ENCODE measurements at regions not wholly inside any gene's neighbourhood (a gene's known extent, or its start where the extent isn't known, plus 50 kb on each side); places are given as distances from the start of the nearest gene placed in this dataset.
"Not testable (repeated sequence)": the region's sequence is repeated elsewhere in the genome, so short reads cannot be mapped to it uniquely, and the experiment has no call there.

DNA sequence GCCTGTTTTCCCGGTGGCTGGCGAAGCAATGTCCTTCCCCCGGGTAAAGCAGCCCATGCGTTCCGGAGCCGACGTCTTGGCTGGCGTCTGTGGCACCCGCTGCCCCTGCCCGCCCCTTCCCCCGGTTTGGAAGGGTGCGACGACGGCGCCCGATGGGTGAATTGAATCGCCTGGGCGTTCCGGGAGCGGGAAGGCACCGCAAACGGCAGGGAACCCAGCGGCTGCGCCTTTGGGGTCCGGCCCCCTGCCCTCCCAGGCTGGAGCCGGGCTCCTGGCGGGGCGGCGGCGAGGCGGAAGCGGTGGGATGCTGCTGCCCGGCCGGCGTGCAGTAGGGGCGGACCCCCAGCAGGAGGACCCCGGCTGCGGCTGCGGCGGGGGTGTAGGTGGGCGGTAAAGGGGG is 123.6 kb upstream of the RHOU start:
- not testable (repeated sequence) for DNase-seq (ENCODE audit: low spot score)

GRCh38 chr1:228622002-228622716 is 113.1 kb upstream of the RHOU start:
- DNase-seq (ENCODE audit: low spot score): peak; percentile 48

DNA sequence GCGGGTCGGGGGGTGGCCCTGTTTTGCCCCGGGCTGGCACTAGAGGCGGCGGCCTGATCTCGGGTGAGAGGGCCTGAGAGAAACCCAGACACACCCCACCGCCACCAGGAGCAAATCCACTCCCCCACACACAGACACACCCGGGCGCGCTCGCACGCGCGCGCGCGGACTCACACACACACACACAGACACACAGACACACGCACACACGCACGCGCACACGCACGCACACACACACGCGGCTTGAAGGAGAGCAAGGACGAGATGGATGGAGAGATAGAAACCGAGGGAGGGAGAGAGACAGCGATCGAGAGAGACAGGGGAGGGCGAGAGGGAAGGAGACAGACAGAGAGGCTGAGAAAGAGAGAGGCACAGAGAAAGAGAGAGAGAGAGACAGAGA is 108.8 kb upstream of the RHOU start:
- not testable (repeated sequence) for DNase-seq (ENCODE audit: low spot score)

DNA sequence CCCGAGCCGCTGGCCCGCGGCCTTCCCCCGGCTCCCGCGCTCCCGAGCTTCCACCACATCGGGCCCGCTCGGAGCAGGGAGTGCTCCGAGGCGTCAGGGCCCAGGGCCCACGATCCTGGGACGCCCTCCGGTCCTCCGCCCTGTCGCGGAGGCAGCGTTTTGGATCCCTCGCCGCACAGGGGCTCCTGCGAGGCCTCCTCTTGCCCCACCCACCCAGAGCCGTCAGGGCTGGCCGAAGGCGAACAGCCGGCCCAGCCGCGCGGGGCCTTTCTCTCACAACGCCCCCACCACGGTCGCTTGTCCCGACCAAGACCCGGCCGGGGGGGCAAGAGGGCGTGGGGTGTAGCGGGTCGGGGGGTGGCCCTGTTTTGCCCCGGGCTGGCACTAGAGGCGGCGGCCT is 102.4 kb upstream of the RHOU start:
- not testable (repeated sequence) for DNase-seq (ENCODE audit: low spot score)

DNA sequence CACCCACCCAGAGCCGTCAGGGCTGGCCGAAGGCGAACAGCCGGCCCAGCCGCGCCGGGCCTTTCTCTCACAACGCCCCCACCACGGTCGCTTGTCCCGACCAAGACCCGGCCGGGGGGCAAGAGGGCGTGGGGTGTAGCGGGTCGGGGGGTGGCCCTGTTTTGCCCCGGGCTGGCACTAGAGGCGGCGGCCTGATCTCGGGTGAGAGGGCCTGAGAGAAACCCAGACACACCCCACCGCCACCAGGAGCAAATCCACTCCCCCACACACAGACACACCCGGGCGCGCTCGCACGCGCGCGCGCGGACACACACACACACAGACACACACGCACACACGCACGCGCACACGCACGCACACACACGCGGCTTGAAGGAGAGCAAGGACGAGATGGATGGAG is 100.0 kb upstream of the RHOU start:
- DNase-seq (ENCODE audit: low spot score): peak; percentile 53

DNA sequence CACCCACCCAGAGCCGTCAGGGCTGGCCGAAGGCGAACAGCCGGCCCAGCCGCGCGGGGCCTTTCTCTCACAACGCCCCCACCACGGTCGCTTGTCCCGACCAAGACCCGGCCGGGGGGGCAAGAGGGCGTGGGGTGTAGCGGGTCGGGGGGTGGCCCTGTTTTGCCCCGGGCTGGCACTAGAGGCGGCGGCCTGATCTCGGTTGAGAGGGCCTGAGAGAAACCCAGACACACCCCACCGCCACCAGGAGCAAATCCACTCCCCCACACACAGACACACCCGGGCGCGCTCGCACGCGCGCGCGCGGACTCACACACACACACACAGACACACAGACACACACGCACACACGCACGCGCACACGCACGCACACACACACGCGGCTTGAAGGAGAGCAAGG is 97.8 kb upstream of the RHOU start:
- peak; percentile 30 for DNase-seq (ENCODE audit: low spot score)

- peak; percentile 34 for DNase-seq (ENCODE audit: low spot score)
These were observed 88.4 kb upstream of the RHOU start for GRCh38 chr1:228646717-228647522.

DNA sequence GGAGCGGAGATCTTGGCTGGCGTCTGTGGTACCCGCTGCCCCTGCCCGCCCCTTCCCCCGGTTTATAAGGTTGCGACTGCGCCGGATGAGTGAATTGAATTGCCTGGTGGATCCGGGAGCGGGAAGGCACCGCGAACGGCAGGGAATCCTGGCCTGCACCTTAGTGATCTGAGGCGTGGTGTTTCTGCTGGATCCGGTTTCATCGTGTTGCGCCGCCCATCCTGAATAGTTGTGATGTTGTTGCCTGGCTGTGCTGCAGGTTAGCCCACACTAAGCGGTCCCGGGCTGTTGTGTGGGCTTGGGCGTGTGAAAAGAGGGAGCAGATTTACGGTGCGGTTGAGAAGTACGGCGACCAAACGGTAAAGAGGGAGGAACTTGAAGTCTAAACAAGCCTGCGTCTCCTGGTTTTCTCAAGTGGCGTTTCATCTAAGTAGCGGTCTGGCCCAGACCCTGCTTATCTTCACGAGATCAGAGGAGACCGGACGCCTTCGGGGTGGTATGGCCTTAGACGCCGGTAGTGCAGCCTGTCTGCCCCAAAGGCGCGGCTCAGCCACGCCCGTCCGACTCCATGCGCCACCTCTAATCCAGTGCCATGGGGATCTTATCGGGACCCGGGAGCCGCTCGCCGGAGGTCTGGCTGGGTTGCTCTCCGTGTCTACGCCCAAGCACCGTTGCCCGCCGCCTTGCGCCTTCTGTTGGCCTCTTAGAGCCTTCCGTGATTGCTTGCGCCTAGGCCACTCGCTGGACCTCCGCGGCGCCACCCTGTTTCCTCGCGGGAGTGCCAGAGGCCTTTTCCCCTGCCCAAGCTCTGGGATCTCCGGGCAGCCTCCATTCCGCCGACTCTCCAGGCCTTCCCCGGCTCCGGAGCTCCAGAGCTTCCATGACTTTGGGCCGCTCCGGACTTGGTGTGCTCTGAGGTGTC is 87.5 kb upstream of the RHOU start:
- DNase-seq (ENCODE audit: low spot score): peak; percentile 2

- DNase-seq (ENCODE audit: low spot score): no peak
These were observed 86.5 kb upstream of the RHOU start for GRCh38 chr1:228648647-228649383.

GRCh38 chr1:228650141-228650540 is 85.1 kb upstream of the RHOU start:
- no peak for DNase-seq (ENCODE audit: low spot score)

DNA sequence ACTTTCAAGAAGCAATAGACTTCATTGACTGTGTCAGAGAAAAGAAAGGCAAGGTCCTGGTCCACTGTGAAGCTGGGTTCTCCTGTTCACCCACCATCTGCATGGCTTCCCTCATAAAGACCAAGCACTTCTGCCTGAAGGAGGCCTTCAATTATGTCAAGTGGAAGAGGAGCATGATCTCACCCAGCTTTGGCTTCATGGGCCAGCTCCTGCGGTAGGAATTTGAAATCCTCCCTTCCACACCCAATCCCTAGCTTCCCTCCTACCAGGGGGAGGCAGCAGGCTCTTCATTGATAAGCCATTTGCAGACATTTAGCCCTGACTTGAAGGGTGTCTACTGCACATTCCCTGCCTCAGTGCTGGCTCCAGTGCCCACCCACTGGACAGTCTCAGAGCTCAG is 84.3 kb upstream of the RHOU start:
- DNase-seq (ENCODE audit: low spot score): no peak

DNA sequence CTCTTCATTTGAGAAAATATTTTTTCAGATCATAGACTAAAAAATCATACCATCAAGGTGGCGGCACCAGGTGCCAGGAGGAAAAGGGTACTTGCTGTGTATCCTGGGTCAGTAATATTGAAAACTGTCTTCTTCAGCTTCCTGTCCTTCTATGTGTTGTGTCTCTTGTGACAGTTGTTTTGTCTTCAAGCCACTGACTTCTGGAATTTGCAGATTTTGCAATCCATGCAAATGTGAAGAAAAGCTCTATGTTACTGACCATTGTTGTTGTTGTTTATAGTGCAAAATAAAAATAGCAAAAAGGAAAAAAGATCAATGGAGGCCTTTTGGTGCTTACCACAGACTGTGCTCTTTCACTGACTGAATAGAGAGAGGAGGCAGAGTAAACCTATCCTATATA is 83.2 kb upstream of the RHOU start:
- no peak for DNase-seq (ENCODE audit: low spot score)

- DNase-seq (ENCODE audit: low spot score): not testable (repeated sequence)
These were observed 82.2 kb upstream of the RHOU start for GRCh38 chr1:228653057-228653456.

- no peak for DNase-seq (ENCODE audit: low spot score)
These were observed 81.5 kb upstream of the RHOU start for GRCh38 chr1:228653748-228654147.

- no peak for DNase-seq (ENCODE audit: low spot score)
These were observed 79.4 kb upstream of the RHOU start for GRCh38 chr1:228655796-228656394.

DNA sequence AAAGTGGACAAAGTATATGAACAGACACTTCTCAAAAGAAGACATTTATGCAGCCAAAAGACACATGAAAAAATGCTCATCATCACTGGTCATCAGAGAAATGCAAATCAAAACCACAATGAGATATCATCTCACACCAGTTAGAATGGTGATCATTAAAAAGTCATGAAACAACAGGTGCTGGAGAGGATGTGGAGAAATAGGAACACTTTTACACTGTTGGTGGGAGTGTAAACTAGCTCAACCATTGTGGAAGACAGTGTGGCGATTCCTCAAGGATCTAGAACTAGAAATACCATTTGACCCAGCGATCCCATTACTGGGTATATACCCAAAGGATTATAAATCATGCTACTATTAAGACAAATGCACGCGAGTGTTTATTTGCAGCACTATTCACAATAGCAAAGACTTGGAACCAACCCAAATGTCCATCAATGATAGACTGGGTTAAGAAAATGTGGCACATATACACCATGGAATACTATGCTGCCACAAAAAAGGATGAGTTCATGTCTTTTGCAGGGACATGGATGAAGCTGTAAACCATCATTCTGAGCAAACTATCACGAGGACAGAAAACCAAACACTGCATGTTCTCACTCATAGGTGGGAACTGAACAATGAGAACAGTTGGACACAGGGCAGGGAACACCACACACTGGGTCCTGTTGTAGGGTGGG is 73.1 kb upstream of the RHOU start:
- not testable (repeated sequence) for DNase-seq (ENCODE audit: low spot score)

- peak; percentile 80 for DNase-seq (ENCODE audit: low spot score)
These were observed 70.8 kb upstream of the RHOU start for GRCh38 chr1:228664399-228664914.

DNA sequence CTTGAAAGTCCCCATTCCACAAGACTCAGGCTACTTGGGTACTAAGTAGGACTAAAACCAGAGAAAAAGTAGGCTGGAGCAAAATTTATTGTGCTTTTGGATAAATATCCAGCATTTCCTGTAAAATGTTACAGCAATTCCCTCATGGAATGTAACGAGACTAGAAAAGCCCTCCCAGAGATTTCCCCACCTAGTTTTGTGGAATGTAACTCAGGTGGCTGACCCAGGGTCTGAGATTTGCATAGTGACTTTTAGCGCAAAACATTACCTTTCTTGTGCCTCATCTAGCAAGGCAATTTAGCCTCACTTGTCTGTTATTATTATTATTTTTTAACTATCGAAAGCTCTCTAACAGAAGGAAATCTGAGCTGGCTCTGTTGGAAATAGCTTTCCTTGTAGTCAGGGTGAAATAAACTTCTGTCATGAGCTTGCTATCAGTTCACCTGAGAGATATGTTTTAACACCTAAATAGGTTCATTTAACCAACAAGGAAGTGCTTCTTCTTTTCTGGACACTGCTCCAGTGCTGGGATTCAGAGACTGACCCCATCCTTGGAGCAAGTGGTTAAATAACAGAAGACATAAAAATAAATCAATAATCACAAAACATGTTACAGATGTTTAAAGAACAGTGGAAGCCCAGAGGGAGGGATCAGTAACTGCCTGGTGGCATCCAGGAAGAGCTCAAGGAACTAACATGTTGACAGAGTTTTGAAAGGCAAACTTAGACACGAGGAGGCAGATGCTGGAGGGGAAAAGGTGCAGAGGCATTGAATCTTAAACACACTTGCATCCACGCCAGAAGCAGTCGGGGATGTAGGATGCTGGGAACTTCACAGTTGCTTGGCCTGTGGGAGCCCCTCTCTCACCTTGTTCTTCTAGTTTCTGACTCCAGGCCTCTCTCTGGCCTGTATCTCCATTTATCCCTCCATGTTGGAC is 68.3 kb upstream of the RHOU start:
- DNase-seq (ENCODE audit: low spot score): no peak

DNA sequence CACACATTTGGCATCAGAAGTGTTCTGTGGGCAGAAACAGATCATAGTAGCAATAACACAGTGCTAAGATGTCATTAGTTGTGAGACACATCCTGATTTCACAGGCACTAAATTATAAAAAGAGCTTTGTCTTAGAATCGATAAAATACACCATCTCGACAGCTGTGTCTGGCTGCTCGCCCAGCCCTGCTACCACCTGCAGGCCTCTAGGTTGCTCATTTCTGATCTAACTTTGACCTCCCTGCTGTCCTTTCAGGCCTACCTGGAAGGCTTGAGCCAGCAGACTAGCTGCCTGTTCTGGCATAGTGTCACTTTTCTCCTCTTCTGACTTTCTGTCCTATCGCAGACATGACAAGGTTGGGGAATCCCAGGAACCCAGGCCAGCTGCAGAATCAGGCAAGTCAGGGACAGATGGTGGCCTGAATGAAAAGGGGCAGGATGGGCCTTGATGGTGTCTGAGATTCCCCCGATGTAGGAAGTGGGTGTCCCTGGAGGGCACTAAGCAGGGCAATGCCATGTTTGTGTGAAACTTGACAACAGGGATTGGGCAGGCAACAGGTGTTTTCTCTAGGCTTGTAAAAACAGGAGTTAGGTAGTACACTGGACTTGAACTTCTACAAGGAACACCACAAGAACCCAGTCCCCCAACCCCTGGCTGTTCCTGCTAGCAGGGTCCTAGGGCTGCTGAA is 66.6 kb upstream of the RHOU start:
- DNase-seq (ENCODE audit: low spot score): no peak
